ENCODE measurements at regions not wholly inside any gene's neighbourhood (a gene's known extent, or its start where the extent isn't known, plus 50 kb on each side); places are given as distances from the start of the nearest gene placed in this dataset.

DNA sequence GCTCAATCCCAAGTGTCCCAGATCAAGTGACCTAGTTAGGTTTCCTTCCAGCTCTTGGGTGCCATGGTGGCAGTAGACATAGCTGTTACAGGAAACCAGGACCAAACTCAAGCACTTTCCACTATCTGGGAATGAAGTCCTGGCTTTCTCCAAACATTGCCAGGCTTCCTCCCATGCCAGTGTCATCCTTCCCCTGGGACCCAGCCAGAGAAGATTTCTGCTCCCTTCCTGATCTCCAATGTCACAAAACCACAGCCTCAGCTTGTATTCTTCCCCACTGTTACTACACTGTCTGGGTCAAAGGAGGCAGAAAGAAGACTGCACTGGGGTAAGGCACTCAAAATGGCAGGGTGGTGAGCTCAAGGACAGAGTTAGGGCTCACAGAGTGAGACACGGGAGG, 347.1 kb downstream of the TNS1 start:
- no peak for DNase-seq (ENCODE audit: low spot score)

DNA sequence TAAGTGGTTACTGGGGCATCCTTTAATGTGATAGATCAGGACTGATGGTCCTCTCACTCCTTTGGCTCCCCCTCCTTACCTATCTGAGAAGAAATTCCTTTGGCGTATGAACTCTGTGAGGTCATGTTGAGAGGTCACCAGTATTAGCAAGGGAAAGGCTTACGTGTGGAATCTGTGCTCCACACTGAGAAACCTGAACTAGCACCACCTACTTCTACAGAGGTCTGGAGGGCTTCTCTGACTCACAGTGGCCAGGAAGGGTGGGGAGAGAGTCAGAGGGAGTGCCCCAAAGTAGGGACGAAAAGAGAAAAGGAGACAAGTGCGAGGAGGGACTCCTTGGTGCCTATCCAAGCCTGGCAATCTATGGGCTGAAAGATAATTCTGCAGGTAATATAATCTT, 348.6 kb downstream of the TNS1 start:
- no peak for DNase-seq (ENCODE audit: low spot score)

DNA sequence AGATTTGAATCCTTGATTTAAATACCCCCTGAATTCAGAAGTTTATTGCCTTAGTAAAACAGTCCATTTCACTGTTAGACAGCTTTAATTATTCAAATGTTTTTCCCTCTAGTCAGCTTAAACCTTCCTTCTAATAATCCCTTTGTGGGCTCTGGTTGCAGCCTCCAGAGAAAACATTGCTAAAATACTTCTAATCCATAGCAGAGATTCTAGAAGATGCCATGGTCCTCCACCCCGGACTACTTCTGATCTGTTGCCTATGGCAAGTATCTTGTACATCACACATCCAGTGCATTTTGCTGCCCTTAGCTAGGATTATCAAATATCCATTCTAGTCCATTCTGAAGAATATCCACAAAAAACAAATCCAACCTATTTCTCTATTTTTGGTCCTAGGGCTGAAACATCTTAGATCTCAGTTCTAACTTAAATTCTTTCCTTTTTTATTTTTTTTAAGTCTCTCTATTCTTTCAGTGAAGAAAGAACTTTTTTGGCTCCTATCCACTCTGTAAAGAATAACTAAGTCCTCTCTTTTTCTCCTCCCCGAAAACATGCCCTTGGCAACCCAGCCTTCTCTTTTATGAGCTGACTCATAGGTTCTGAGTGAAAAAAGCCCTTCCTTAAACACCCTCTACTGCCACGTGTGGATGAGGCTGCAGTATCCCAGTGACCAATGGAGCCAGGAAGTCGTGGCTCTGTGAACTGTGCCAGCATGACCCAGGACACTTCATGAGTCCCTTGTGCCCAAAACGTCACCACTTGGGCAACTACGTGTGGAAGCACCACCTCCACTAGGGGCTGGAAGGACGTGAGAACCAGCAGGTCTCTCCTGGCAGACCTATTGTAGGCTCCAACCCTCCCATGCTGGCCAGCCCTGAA, 349.8 kb downstream of the TNS1 start:
- DNase-seq (ENCODE audit: low spot score), result peak; percentile 78

DNA sequence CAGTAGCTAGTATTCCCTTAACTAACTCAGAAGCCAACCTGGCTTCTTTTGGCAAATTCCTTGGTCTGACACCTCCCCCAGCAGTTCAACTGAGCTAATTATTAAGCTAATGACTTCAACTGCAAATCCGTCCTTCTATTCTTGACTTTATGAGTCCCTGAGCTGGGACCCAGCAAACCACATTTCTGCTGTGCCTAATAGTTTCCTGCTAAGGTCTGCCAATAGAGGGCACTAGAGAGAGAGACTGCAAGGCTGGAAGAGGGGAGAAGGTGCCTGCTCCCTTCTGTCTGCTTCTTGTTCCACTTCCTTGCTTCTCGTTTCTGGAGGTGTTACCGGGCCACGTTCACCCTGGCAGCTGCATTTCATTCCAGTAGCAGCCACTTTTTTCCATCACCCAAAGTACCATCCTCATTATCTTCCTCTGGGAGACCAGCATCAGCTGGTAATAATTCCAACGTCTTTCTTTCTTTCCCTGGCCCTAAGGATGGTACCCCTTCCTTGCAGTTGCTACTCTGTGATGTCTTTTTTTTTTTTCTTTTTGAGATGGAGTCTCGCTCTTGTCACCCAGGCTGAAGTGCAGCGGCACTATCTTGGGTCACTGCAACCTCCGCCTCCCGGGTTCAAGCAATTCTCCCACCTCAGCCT, 352.0 kb downstream of the TNS1 start:
- DNase-seq (ENCODE audit: low spot score), result peak; percentile 28

DNA sequence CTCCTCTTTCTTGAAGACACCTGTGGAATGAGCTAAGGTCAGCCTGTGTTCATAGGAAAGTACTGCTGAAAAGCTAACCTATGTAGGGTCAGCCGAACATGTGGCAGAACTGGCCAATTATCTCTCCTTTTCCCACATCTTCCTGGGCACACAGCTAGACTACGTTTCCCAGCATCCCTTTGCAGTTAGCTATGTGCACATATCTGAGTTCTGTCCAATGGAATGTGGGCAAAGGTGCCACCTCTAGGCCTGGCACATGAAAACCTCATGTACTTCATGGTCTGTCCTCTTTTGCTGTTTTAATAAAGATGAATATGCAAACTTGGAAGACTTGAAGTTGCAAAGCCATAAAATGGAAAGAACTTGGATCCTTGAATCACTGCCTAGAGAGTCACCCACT, 352.6 kb downstream of the TNS1 start:
- DNase-seq (ENCODE audit: low spot score), result no peak

DNA sequence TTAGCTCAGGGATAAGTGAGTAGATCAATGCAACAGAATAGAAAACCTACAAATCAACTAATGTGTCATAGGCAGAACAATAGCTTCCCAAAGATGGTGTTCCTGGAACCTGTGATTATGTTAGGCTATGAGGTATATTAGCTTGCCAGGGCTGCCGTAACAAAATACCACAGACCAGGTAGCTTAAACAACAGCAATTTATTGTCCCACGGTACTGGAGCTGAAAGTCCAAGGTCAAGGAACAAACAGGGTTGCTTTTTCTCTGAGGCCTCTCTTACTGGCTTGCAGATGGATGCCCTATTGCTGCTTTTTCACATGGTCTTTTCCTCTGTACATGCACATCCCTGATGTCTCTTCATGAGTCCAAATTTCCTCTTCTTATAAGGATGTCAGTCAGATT, 354.9 kb downstream of the TNS1 start:
- no peak for DNase-seq (ENCODE audit: low spot score)

DNA sequence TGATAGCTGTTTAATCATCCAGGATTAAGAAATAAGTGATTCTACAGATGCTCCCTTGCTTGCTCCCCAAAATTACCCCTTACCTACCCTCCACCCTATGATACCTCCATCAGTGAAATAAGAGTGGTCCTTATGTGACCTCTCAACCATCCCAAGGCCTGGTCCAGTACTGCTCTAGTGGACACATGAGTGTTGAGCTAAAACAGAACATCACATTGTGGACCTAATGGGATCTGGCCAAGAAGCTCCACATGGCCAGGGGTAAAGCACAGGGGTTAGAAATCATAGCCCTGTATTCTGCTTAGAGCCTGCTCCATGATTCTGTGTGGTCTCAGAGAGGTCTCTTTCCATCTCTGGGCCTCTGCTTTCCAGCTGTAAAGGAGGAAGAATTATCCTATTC, 355.6 kb downstream of the TNS1 start:
- DNase-seq (ENCODE audit: low spot score), result no peak

DNA sequence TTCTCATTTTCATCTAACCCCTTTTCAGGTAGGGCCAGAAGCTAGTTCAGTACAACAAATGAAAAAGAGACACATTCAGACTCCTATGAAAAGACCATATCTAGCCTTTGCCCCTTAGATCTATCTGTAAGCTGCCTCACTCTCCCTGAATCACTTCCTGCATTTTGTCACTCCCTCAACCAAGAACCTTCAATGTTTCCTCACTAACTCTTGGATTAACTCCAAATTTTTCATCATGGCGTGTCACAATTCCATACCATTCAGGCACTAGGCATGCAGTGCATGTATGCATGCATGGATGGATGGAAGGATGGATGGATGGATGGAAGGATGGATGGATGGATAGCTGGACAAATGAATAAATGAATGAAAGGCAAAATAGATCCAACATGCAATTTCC, 356.9 kb downstream of the TNS1 start:
- no peak for DNase-seq (ENCODE audit: low spot score)

DNA sequence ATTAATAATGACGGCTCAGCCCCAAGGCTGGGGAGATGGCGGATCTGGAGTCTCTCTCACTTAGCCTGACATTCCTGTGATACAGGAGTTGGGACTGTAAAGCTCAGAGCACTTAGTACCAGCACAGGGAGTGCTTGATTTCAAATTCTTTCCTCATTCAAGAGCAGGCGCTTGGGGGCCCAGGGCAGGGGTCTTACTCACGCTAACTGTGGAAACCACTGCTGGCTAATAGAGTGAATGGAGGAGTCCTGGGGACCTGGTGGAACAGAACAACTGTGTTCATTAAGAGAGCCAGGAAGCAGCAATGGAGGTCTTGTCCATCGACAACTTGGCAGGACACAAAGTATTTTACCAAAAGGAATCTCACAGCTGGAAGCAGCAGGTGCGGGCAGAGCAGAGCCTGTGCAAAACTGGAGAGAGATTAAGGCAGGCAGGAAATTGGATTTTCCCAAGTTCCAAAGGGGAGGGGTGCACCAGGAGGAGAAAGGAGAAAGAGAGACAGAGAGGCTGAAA, 358.9 kb downstream of the TNS1 start:
- DNase-seq (ENCODE audit: low spot score), result no peak

DNA sequence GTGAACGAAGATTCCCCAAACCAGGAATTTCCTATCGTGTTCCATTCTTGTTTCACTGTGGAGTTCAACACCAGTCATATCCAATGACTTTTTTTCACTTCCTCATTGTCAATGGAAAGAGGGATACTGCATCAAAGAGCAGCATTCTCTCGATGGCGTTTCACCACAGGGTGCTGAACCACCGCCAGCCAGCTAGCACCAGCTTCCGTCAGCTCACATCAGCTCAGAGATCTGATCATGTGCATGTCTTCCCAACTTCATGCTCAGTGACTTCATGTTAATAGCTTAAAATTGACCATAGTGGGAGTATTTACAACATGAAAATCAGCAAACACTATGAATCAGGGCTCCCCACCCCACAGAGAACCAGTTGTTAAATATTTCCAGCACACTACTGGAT, 359.9 kb downstream of the TNS1 start:
- no peak for DNase-seq (ENCODE audit: low spot score)

DNA sequence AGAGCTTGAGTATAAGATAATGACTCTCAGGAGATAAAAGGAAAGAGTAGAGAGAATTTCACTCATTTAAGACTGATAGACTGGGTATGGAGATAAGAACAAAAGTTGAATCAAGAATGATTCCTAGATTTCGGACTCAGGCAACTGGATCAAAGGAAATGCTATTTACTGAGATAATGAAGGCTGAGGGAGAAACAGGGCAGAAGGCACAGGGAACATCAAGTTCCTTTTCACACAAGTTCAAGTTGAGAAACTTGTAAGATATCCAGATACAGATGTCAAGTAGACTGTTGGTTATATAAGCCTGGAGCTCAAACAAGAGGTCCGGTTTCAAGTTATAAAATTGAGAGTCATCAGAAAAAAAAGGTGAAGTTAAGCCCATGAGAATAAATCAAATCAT, 360.8 kb downstream of the TNS1 start:
- no peak for DNase-seq (ENCODE audit: low spot score)

DNA sequence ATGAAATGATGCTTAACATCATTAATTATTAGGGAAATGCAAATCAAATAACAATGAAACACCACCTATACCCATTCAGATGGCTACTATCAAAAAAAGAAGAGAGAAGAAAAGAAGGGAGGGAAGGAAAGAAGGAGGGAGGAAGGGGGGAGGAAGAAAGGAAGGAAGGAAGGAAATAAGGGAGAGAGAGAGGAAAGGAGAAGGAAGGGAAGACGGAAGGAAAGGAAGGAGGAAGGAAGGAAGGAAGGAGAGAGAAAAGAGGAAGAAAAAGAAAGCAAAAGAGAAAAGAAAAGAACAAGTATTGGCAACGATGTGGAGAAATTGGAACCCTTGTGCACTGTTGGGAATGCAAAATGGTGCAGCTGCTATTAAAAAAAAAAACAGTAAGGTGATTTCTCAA, 363.3 kb downstream of the TNS1 start:
- DNase-seq (ENCODE audit: low spot score), result no peak

DNA sequence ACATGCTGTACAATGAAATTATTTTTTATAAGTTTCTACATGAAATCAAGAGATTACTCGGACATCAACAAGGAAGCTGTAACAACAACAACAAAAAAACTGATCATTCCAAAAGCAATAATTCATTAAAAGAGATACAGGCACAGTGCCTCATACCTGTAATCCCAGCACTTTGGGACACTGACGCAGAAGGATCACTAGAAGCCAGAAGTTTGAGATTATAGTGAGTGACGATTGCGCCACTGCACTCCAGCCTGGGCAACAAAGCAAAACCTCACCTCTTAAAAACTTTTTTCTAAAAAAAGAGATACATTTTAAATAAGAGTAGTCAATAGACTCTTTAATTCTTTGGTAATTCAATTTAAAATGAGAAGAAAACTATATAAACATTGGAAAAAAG, 364.3 kb downstream of the TNS1 start:
- DNase-seq (ENCODE audit: low spot score), result no peak

DNA sequence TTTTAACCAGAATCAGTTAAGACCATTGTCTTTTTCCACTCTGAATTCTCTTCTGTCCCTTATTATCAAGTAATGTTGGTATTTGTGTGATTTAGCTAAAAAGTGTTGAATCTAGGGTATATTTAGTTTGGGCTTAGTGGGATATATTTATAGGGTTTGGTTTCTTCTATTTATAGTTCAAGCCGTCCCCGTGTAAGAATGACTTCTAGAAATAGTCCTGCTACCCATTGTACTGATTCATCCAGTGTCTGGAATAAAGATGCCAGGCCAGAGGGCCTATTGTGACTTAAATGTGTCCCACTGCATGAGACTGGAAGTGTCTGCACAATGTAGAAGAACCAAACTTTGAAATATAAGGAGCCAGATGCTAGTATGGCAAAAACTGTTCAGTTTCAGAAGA, 364.8 kb downstream of the TNS1 start:
- DNase-seq (ENCODE audit: low spot score), result no peak

DNA sequence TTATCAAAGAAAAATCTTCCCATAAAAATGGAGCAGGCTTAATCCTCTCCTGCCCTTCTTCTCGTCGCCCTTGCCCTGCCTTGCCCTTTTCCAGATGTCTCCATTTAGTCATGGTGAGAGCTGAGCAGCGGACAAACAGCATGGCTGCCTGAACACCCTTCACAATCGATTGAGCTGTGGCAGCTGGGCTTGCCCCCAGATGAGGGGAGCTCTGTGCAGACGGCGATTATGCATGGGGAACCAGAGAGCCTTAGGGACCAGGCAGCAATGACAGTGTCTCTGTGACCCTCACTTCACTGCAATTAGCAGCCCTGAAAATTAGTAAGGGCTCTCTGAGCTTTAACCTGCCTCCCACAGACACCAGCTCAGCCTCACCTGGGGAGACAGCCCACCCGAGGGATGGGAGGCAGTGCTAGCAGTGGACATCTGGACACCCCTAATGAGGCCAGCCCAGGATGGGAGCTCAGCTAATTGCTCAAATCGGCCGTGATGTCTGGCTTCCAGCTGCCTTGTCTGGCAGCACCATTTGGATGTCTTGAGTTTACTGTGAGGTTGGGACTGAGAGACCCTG, 365.7 kb downstream of the TNS1 start:
- DNase-seq (ENCODE audit: low spot score), result no peak

DNA sequence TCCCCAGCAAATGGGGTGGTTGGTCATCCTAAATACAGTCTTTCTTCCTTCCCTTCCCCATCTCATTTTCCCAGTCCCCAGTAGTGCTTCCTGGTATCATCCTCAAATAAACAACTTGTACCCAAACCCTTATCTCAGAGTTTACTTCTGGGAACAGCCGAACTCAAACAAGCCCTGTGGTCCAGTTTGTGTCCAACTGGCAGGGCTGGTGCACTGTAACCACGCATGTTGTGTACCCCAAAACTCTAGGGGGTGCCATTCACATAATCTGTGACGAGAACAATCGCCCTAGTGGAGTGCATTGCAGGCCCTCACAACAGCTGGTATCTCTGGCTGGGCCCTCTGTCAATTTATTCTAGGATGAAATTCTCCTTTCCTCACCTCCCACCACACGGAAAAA, 366.2 kb downstream of the TNS1 start:
- no peak for DNase-seq (ENCODE audit: low spot score)

DNA sequence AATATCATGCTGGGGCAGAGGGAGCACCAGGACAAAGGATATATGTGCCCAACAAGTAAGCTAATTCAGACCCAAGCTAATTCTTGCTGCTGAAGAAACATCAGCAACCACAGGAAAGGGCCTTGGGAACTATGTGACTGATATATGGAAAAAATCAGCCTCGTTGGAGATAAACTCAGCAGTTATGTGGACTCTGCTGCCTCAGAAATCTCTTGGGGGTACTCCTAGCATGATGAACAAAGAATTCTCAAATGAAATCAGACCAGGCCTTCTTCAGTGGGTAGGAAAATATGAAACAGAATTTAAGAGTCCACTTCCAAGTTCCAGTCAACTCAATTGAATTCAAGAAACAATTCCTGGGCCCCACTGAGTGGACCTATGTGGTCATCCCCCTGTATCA, 367.9 kb downstream of the TNS1 start:
- DNase-seq (ENCODE audit: low spot score), result no peak

DNA sequence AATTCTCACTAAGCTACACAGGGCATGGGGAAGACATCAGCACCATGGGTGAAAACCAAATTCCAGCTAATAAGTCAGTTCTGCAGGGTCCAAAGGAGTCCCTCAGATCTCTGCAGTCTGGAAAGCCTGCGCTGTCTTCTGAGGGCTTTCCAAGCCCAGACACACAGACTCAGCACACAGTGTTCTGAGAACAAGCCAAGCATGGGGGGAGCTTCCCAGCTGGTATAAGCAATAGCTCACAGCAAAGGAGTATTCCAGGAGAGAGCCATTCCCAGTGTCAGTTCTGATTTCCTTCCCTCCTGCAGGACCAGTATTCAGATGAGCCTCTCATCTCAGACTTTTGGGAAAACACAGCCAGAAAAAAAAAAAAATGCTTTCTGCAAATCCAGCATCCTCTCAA, 370.8 kb downstream of the TNS1 start:
- DNase-seq (ENCODE audit: low spot score), result no peak

DNA sequence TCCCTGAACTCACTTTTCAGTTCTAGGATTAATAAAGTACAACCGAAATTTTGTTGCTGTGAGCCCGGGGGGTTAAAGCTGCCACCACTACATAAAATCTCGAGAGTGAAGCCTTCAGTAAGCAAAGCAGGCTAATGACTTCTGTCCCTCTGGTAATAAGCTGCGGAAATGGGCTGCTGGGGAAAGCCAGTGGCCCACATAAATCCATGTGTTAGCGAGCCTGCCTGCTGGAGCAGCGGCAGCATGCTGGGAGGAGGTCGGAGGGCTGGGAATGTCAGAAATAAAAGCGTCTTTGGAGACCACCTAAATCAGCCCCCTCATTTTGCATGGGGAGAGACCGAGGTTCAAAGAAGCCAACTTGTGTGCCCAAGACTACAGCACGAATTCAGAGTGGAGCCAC, 371.7 kb downstream of the TNS1 start:
- no peak for DNase-seq (ENCODE audit: low spot score)

DNA sequence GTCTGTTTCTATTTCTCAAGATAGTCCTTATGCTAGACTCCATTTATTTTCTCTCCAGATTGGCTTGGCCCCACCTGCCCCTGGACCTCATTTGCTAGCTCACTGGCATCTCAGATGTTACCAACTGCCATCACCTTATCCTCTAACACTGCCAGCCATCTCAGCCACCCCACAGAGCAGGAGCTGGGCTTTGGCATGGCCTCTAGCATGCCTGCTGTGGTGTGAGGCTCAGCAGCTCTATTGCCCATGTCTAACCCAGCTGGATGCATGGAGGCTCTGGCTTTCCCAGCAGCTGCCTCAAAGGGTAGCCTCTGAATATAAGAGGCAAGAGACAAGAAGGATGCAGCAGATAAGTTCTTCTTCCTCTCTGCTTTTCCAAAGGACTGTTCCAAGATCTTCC, 373.4 kb downstream of the TNS1 start:
- no peak for DNase-seq (ENCODE audit: low spot score)

DNA sequence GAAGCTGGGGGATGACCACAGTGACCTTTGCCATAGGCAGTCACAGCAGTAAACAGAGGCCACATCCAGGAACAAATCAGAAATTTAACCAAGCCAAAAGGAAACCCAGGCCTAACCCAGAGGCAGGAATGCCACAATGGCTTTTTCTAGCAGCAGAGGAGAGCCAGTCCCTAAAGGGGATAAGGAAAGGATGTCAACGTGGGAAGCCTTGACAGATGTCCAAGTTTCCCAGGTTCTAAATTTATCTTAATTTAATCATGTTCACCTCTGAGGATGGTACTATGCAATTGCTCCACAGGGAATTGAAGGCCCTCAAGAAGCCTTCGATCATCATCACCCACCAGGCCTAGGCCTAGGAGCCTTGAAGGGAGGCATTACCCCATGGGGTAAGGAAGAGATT, 374.7 kb downstream of the TNS1 start:
- DNase-seq (ENCODE audit: low spot score), result no peak

DNA sequence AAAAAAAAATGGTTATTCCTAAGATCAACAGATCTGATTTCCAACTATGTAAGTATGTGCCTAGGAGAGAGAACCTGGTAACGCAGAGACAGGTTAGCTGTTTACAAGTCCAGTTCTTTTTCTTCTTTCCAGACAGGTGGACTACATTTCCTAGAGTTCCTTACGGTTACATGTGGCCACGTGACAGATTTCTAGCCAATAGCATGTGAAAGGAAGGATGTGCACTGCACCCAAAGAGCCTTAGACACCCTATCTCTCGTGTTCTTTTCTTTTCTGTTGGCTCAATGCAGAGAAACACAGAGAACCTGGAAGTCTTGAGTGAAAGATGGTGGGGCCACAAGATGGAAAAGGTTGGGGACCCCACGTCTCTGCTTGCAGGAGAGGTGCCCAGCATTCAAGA, 375.9 kb downstream of the TNS1 start:
- no peak for DNase-seq (ENCODE audit: low spot score)

DNA sequence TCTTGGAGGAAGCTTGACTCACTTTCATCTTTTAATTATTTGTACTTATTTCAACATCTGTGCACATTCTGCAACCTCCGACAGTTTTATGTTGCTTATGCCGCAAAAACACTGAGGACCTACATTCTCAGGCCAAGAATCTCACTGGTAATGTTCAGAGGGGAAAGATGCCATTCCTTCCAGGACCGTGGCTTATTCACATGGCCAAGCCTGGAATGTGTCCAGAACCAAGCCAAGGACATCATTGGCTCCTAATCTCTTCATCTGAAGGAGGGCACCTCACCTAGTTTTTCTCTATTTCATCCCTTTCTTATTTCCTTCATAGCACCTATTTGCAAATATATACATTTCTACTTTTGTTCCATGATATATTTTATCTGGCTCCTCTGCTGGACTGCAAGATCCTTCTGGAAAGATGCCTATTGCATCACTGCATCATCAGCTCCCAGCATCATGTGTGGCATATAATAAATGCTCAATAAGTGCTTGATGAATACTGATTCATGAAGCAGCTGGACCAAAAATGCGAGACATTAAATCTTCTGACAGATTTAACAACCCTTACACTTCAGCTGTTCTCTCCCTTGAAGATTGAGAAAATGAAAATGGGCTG, 377.1 kb downstream of the TNS1 start:
- DNase-seq (ENCODE audit: low spot score), result no peak
